Activated CD4-positive, CD25-positive, alpha-beta regulatory T cell treated with anti-CD3 and anti-CD28 coated beads, Interleukin-2, amount 50 U/mL, for 24 hours (primary cell): ENCODE measurements at regions not wholly inside any gene's neighbourhood (a gene's known extent, or its start where the extent isn't known, plus 50 kb on each side); places are given as distances from the start of the nearest gene placed in this dataset.
"Not testable (repeated sequence)": the region's sequence is repeated elsewhere in the genome, so short reads cannot be mapped to it uniquely, and the experiment has no call there.

Experiments
- ATAC-seq, 2 donors: fragments of 150-1000 bp; cut with Tn5 transposase; one replicate each; pipeline ENCODE4 v1.10.0; 2021; ENCODE audit warnings: mild to moderate bottlenecking in 1 of 2, moderate library complexity in 1 of 2

DNA sequence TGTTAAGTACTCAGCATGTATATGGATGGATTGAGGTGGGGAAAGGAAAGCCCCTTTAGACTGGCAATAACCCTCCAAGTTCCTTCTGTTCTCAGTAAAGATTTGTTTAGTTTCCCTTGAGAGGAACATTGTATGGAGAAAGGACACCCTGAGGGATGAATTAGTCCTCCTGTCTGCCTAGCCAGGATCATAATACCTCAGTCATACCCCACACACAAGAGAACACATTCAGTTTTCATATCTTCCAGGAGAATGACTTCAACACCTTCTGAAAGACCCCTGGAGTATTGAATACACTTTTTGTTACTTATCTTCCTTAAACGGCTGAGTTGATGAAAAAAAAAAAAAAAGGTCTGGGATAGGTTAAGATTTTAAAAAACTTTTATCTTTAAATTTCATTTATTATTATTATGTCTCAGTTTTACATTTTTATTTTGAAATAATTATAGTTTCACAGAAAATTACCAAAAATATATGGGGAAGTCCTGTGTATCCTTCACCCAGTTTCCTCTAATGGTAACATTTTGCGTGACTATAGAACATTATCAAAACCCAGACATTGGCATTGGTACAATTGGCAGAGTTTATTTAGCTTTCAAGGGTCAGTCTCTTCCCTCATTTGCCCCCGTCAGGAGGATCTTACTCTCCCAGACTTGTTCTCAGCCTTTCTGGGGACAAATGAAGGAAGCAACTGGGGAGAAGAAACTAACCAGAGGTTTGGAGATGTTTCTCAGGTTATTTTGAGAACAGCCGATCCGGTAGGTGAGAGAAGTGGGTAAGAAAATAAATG is 88.0 kb downstream of the ACTBL2 start:
- no peak for ATAC-seq

DNA sequence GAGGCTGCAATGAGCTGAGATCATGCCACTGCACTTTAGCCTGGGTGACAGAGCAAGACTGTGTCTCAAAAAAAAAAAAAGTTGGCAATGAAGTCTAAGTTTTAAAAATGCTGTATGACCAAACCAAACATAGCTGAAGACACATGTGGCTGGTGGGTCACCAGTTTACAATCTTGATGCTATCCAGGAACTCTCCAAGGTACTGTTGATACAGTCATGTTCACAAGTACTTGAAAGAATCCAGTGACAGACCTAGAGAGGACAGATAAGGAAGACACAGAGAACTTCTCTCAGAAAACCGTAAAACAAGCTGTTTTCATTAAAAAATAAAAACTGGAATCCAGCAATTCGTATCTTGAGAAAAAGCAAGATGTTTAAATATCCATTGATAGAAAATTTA is 95.7 kb downstream of the ACTBL2 start:
- no peak for ATAC-seq

GRCh38 chr5:57383093-57383861 is 99.3 kb downstream of the ACTBL2 start:
- ATAC-seq: peak; percentile 80 to 86

DNA sequence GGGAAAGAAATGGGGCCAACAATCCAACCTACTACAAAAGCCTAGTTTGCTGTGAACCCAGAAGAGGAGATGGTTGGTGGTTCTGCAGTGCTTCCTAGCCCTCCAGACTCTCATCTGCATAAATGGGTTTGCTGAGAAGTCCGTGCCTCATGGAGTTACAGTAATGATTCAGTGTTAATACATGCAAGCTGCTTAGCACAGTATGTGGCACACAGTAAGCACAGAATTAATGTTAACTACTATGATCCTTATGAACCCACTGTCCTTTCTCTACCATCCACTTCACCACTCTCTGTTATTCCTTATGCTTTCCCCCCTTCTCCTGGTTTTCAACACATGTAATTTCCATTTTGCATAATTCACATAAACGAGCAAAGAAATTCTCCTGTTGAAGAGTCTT is 100.0 kb downstream of the ACTBL2 start:
- no peak for ATAC-seq

DNA sequence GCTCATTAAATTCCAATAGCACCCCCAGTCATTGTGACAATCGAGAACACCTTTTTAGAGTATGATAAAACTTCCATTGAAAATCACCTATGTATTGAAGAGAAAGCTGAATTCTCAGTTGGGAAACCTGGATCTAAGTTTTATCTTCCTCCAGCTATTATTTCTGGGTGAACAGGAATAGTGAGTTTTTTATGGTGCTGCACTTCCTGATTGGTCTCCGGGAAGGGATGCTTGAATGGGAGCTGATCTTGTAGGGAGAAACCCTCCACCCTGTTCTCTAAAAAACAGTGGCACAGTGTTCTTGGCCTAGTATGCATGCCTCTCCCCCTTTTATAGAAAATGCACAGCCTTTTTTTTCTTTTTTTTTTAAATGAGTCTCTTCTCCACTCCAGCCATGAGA is 112.2 kb downstream of the ACTBL2 start:
- ATAC-seq: no peak

DNA sequence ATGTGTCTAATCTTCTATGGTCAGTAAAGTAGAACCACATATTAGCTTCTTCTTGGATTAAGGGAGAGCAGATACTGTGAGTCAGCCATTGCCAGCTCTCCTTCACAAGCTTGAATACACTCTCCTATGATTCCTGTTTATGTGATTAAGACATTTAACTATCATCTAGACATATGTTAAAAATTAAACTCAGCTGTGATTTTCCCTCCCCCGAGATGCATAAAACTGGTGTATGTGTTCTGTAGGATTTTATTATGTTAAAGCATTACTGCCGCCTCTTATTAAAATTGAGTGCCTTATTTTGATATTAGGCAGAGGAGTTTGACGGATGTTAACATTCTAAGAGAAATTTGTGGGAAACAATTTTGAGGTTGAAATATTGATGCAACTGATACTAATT is 114.6 kb downstream of the ACTBL2 start:
- ATAC-seq: no peak

DNA sequence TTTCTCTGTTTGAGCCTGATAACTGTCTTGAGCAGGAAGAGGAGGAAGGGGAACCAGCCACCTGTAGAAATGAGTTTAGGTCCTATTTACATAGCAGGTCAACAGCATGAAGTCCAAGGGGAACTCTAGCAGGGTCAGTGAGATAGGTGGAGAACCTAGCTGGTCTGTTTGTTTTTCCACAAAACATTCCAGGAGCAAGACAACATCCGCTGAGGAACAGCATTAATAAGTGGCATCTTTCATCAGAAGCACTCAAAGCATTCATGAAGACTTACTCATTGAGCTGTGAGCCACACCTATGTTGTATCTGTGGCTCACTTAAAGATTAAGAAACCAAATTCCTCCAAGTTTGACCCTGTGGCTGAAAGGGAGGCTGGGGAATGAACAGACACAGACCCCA is 115.9 kb downstream of the ACTBL2 start:
- no peak for ATAC-seq

DNA sequence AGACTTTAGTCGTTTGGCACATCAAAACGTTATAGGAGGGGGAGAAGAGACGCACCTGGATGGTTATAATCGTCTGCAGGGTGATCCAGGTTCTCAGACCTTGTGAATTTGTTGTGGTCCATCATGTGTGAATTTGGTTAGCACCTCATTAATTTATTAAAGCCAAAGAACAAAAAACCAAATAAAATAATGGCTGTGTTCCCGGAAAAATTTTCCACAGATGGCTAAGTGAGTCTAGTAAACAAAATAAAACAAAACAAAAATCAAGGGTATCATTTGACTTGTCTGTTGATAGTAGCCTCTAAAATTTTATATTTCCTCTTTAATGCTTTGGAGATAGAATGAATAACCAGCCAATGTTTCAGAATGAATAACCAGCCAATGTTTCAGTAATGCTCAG is 119.7 kb downstream of the ACTBL2 start:
- no peak for ATAC-seq

DNA sequence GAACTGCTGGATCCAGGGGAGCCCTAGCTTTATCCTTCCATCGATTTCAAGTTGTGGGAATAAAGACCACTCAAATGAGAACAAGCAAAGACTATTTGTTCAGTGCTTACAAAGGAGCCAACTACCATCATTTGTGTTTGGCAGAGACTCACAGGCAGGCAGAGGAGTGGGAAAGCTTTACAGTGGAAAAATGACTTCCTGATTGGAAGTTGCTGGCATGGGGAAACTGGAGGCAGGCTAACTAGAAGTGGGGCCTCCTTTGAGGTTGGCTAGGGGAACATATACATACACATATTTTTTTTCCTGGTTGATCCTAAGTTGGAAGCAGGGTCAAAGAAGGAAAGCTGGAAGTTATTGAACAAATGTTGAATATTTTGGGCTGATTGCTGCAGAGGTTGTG is 121.7 kb downstream of the ACTBL2 start:
- no peak for ATAC-seq

GRCh38 chr5:57358796-57359592 is 123.6 kb downstream of the ACTBL2 start:
- ATAC-seq: no peak

DNA sequence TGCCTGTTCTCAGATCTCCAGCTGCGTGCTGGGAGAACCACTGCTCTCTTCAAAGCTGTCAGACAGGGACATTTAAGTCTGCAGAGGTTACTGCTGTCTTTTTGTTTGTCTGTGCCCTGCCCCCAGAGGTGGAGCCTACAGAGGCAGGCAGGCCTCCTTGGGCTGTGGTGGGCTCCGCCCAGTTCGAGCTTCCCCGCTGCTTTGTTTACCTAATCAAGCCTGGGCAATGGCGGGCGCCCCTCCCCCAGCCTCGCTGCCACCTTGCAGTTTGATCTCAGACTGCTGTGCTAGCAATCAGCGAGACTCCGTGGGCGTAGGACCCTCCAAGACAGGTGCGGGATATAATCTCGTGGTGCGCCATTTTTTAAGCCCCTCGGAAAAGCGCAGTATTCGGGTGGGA is 125.8 kb downstream of the ACTBL2 start:
- not testable (repeated sequence) for ATAC-seq

DNA sequence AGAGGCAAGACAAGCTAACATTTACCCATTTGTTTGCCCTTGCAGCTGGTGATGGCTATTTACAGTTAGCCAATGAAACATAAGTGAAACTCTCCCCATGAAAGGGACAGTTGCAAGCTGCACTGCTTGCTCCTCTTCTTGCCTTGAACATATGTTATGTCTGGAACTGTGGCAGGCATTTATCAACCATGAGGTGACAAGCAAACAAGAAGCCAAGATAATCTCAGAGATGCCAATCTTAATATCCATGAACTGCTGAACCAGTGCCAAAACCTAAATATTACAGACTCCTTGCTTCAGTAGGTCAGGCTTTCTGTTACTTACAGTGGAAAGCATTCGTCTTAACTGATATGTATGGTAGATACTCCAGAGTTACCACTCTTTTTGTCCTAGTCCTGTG is 133.4 kb downstream of the ACTBL2 start:
- ATAC-seq: no peak

DNA sequence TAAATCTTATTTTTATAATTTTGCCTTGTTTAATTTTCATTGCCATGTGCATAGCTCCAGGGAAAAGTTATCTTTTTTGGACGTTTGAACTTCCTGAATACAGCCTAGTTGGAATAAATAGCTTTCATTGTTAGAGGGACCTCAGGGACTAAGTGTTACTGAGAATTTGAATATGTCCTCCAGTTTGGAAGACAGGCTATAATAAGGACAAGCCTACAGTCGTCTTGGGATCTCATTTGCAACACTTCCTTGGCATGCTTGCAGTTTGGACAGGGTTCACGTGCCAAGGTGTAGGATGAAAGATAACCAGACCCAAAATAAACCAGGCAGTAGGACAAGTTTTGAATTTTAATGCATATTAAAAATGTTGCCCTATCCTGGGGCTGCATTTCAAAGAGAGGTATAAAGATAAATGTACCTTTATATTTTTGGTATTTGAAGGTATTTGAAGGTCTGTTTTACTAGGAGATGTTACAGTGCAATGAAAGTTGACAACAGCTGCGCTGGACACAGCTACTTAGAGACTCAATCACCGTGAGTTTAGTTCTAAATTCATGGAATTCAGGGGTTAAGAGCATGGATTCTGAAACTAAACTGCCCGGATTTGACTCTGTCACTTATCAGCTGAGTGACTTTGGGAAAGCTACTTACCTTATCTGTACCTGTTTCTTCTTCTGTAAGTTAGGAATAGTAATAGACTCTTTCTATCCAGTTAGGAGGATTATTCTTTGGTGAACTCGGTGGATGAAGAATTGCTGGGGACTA is 134.1 kb downstream of the ACTBL2 start:
- no peak for ATAC-seq

- no peak for ATAC-seq
Measured at GRCh38 chr5:57346328-57346727, 136.3 kb downstream of the ACTBL2 start.

DNA sequence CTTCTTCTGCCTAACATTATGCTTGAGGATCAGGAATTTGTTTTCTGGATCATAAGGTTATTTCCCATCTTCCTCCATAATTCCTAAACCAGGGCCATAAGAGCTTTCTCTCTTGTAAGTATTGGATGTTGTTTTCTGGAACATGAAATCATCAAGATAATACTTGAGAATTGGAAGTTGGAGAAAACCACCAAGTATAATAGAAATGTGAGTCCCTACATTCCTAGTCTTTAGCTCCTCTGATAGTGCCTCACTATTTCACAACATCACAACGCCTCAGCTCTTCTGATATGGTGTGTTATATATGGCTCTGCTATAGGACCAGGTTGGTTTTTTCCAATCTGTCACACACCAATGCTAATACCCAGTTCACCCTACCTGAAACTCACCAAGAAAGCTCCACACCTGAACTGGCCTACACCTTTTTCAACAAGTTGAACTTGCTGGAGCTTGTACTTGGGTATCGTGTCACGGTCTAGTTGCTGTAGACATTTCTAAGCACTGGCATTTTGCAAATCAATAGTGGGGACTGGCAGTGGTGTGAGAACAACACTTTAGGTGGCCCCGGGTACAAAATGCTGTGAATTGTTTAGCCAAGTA is 141.1 kb downstream of the ACTBL2 start:
- no peak for ATAC-seq

- ATAC-seq: no peak
Measured at GRCh38 chr5:57340681-57341080, 141.9 kb downstream of the ACTBL2 start.

- ATAC-seq: no peak
Measured at GRCh38 chr5:57339521-57339920, 143.1 kb downstream of the ACTBL2 start.

- ATAC-seq: no peak
Measured at GRCh38 chr5:57338868-57339340, 143.7 kb downstream of the ACTBL2 start.

- no peak for ATAC-seq
Measured at GRCh38 chr5:57338068-57338867, 144.3 kb downstream of the ACTBL2 start.

DNA sequence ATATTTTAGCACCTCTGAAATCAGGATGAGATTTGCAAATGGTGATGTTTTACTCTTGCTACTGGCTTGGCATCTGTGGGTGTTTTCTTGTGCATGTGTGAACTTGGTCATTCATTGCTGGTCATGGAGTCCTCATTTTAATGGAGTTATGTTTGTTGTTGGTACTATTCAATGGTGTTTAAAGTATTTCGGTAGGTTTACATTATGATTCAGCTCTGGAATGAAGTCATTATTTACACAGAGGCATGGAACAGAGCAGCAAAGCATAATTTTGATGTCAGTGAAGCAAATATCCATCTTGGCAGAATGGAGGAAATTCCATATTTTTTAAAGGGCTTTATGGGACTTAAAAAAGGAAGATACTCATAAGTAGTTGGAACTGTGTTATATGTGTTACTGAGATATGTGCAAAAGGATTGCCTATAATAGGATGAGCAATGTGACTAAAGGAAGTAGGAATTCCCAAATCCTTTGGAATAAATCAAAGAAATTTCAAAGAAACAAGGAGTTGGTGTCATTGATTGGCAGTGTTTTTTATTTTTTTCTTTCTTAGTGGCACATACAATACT is 147.4 kb downstream of the ACTBL2 start:
- no peak for ATAC-seq

DNA sequence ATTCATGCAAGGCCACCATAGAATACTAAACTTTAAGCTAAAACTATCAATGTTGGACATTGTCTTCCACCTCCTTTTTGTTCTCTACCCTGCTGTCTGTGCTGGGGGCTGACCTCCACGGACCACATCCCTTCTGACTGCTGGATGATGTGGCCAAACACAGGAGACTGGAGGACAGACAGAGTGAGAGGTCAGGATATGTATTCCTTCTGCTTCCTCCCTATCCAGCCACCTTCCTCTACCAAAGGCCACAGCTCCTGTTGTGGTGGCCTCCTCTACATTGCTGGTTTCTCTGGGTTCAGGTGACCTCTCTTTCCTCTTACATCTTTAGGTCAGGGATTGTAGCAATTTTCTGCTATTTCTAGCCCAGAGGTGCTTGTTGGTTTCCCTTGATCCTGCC is 148.1 kb downstream of the ACTBL2 start:
- ATAC-seq: no peak
